Fibroblast of mammary gland (primary cell): ENCODE measurements at regions not wholly inside any gene's neighbourhood (a gene's known extent, or its start where the extent isn't known, plus 50 kb on each side); places are given as distances from the start of the nearest gene placed in this dataset.

Experiments
- DNase-seq: peaks from one replicate; pipeline ENCODE4 v3.0.0-alpha.2; 2010; ENCODE audit warnings: low read depth
- H3K4me3 ChIP-seq: 2 replicates; pipeline ENCODE4 v1.5.1; 2011; ENCODE audit warnings: low read depth, mild to moderate bottlenecking, low read length, moderate library complexity; ENCODE audit not compliant: control insufficient read depth
- TF ChIP-seq, protein P1 (sequence below): conservative IDR thresholded peaks from 2 replicates; pipeline ENCODE4 v1.5.1; 2011; ENCODE audit warnings: low read depth, low read length, inconsistent platforms; ENCODE audit not compliant: control insufficient read depth, insufficient read depth

GRCh38 chr15:94972314-94972713, 741.0 kb downstream of the MCTP2 start:
- DNase-seq, result peak; percentile 10
- no peak overlapping the region for H3K4me3 ChIP-seq
- TF ChIP-seq, protein P1, sequence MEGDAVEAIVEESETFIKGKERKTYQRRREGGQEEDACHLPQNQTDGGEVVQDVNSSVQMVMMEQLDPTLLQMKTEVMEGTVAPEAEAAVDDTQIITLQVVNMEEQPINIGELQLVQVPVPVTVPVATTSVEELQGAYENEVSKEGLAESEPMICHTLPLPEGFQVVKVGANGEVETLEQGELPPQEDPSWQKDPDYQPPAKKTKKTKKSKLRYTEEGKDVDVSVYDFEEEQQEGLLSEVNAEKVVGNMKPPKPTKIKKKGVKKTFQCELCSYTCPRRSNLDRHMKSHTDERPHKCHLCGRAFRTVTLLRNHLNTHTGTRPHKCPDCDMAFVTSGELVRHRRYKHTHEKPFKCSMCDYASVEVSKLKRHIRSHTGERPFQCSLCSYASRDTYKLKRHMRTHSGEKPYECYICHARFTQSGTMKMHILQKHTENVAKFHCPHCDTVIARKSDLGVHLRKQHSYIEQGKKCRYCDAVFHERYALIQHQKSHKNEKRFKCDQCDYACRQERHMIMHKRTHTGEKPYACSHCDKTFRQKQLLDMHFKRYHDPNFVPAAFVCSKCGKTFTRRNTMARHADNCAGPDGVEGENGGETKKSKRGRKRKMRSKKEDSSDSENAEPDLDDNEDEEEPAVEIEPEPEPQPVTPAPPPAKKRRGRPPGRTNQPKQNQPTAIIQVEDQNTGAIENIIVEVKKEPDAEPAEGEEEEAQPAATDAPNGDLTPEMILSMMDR, result no peak

- no peak for DNase-seq
- TF ChIP-seq, protein P1, result no peak
Measured at GRCh38 chr15:94987085-94987484, 755.7 kb downstream of the MCTP2 start.

DNA sequence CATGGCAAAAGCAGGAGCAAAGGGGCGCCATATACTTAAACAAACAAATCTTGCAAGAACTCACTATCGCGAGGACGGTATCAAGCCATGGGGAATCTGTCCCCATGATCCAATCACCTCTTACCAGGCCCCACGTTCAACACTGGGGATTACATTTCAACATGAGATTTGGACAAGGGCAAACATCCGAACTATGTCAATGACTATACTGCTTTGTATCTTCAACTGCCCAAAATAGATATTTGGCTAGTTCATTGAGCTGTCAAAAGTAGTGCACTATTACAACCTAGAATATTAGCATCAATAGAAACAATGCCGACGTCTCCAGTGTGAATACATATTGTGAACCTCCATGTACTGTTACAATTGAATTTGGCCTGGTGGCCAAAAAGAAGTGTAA, 760.4 kb downstream of the MCTP2 start:
- TF ChIP-seq, protein P1, result no peak

More at GRCh38 chr15:94987085-94987484, 755.7 kb downstream of the MCTP2 start:
- H3K4me3 ChIP-seq, result no peak overlapping the region

GRCh38 chr15:95009635-95010034, 778.3 kb downstream of the MCTP2 start:
- H3K4me3 ChIP-seq, result no peak overlapping the region
- DNase-seq, result no peak
- TF ChIP-seq, protein P1, result no peak

More for the DNA sequence above, 760.4 kb downstream of the MCTP2 start:
- no peak overlapping the region for H3K4me3 ChIP-seq
- DNase-seq, result no peak

DNA sequence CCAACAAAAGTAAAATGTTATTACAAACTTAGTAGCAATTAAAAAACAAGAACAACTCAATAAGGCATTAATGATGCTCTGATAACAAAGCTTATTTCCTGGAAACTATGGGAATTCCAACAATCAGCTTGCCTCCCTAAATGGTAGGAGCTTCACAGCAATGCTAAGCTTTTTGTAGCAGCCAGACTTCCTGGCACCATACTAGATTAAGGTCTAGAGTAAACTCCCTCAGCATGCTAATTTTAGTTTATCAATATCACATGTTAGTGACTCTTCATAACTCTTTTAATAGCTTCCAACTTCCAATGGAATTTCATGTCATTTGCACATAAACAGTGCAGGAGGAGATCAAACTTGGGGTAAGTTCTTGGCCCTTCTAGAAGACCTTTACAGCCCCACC, 782.0 kb downstream of the MCTP2 start:
- TF ChIP-seq, protein P1, result no peak
- H3K4me3 ChIP-seq, result no peak overlapping the region
- no peak for DNase-seq

DNA sequence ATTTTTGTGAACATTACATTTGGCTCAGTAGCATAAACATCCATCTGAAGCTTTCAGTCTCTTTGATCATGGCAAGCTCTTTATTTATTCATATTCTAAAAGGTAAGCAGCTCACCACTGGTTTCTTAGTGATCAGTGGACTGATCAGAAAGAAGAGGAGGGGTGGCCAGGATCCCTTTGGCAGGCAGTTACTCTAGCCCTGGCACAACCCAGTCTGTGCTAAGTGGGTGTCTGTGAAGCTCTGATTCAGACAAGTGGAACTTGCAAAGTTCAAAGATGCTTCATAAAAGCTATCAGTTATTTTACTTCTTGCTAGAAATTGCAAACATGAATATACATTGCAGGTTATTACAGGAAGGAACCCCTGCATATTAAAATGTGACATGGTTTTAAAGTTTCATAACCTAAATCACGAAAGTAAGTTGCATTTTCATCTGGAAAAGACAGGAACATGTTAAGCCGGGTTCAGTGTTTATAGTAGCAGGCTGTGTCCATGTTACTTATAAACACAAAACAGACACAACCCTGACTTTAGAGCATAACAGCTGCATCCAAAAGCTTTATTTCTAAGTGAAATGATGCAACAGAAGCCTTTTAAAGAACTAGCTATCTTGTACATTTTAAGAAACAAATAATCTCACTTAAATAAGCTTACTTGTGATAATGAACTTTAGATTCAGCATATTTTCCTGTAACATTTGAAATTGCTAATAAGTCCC, 785.3 kb downstream of the MCTP2 start:
- DNase-seq, result peak; percentile 6
- TF ChIP-seq, protein P1, result no peak
- H3K4me3 ChIP-seq, result no peak overlapping the region
